ENCODE measurements at regions not wholly inside any gene's neighbourhood (a gene's known extent, or its start where the extent isn't known, plus 50 kb on each side); places are given as distances from the start of the nearest gene placed in this dataset.

DNA sequence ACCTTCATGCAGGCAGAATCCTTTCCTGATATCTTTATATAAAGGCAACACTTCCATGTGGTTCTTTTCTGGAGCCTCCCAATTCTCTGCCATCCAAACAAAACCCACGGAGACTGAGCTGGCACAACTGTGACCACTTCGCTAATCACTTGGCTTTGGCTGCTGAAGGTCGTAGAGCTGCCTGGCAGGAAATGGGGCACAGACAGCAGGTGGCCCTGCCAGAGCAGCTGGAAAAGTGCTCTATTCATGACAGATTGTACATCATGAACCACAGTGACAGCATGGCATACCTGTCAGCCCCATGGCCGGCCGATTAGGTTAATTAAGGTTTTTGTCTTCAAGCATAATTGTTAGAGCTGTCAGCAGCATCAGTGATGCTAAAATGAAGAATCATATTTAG, 141.9 kb upstream of the ANKRD55 start:
- no peak for TF ChIP-seq CTCF (conservative IDR thresholded peaks at IDR 0.05; ENCODE audit: low read length)
- TF ChIP-seq EZH2phosphoT487 (IDR thresholded peaks at IDR 0.05; ENCODE audit: borderline replicate concordance), result no peak

Measured in Loucy (cell line).